Stomach (tissue), 8 donors: ENCODE measurements at regions not wholly inside any gene's neighbourhood (a gene's known extent, or its start where the extent isn't known, plus 50 kb on each side); places are given as distances from the start of the nearest gene placed in this dataset.

Experiments
- DNase-seq, 2 donors: peaks; one replicate each; pipeline versions ENCODE4 v3.0.0 to v3.0.0-alpha.2; 2013 to 2019
- H3K27ac ChIP-seq, 5 donors: fragments of 200-600 bp in 4 of 5; sonication (generic) in 4 of 5; one replicate each; pipeline ENCODE4 v1.5.1; 2013 to 2019; ENCODE audit warnings: mild to moderate bottlenecking in 1 of 5, moderate library complexity in 1 of 5
- H3K27me3 ChIP-seq, 3 donors: fragments of 200-600 bp; sonication (generic); one replicate each; pipeline ENCODE4 v1.5.1; 2017 to 2019; ENCODE audit warnings: mixed run types in 1 of 3
- H3K36me3 ChIP-seq, 4 donors: fragments of 200-600 bp; sonication (generic); 1 replicate in 3 of 4; 2 replicates in 1 of 4; pipeline ENCODE4 v1.5.1; 2016 to 2019
- H3K4me1 ChIP-seq, 4 donors: fragments of 200-600 bp; sonication (generic); one replicate each; pipeline ENCODE4 v1.5.1; 2016 to 2019
- H3K4me3 ChIP-seq, 4 donors: fragments of 200-600 bp; sonication (generic) in 3 of 4; one replicate each; pipeline ENCODE4 v1.5.1; 2016 to 2019; ENCODE audit warnings: mild to moderate bottlenecking in 1 of 4
- H3K9me3 ChIP-seq, 4 donors: fragments of 200-600 bp; sonication (generic); one replicate each; pipeline ENCODE4 v1.5.1; 2016 to 2019
- CTCF ChIP-seq, 7 experiments: fragments of 450-650 bp in 4 of 7; fragments of 200-600 bp in 3 of 7; sonication (generic) in 3 of 7; IDR thresholded peaks; one replicate each; pipeline ENCODE4 v1.5.1; 2016 to 2019; ENCODE audit warnings: antibody characterized with exemption in 7 of 7, control low read depth in 2 of 7, mild to moderate bottlenecking in 1 of 7
- EP300 ChIP-seq: sonication (generic); formaldehyde crosslinking; IDR thresholded peaks from one replicate; pipeline ENCODE4 v1.6.1; 2017; ENCODE audit warnings: antibody characterized with exemption
- POLR2A ChIP-seq, 4 donors: fragments of 450-650 bp; IDR thresholded peaks; one replicate each; pipeline ENCODE4 v1.6.1; 2016; ENCODE audit warnings: antibody characterized with exemption in 4 of 4, control low read depth in 2 of 4, mild to moderate bottlenecking in 1 of 4, moderate library complexity in 1 of 4
- POLR2AphosphoS5 ChIP-seq, 3 donors: sonication (generic); formaldehyde crosslinking; IDR thresholded peaks; one replicate each; pipeline ENCODE4 v1.6.1; 2016; ENCODE audit warnings: antibody characterized with exemption in 3 of 3
- WGBS, 5 donors: extraction: QIAGEN DNeasy Blood & Tissue Kit in 3 of 5; methylation state at CpG; one replicate each; pipeline versions ENCODE4 v1.1.5 to v1.1.7; 2013 to 2018; 5-methylcytosine and 5-hydroxymethylcytosine counted together
- intact Hi-C: fragments of 100-400 bp; cut with DNase I; formaldehyde crosslinking; loops from one replicate; pipeline ENCODE4 v1.15.1; 2023; ENCODE audit warnings: low total_unique reads
- donor health status: healthy with polysubstance abuse.
- donor health status: Bipolar disorder and iron deficiency.
- donor health status: healthy.

GRCh38 chr14:87542288-87542687 lies 450.7 kb downstream of the GALC start:
- WGBS, 5 donors, result 36 to 47% (median 37%) methylated on average over 5 of the region's 5 CpGs
- no peak overlapping the region for H3K27ac ChIP-seq
- H3K9me3 ChIP-seq, result peaks cover 0 to 6% (median 3%) of the 10 kb centered on the region in 4 donors
- H3K4me3 ChIP-seq, result no peak overlapping the region
- no peaks in the 10 kb centered on the region for H3K36me3 ChIP-seq
- DNase-seq, result no peak
- H3K27me3 ChIP-seq, result no peaks in the 10 kb centered on the region
- intact Hi-C loops, result no loop called here
- TF ChIP-seq CTCF (IDR thresholded peaks at IDR 0.05), result no peak
- TF ChIP-seq POLR2AphosphoS5 (IDR thresholded peaks at IDR 0.05), result no peak
- no peak for TF ChIP-seq EP300
- TF ChIP-seq POLR2A (IDR thresholded peaks at IDR 0.05), result no peak
- H3K4me1 ChIP-seq, result no peaks in the 10 kb centered on the region

- H3K4me1 ChIP-seq, result no peaks in the 10 kb centered on the region
- intact Hi-C loops, result no loop called here
- TF ChIP-seq CTCF (IDR thresholded peaks at IDR 0.05) (no peak), EP300 (no peak), POLR2AphosphoS5 (IDR thresholded peaks at IDR 0.05) (no peak), POLR2A (IDR thresholded peaks at IDR 0.05) (no peak)
- no peaks in the 10 kb centered on the region for H3K27me3 ChIP-seq
- no peak overlapping the region for H3K27ac ChIP-seq
- no peak overlapping the region for H3K4me3 ChIP-seq
- H3K36me3 ChIP-seq, result no peaks in the 10 kb centered on the region
- DNase-seq, result no peak
- whole genome bisulfite sequencing, 5 donors, result 41 to 56% (median 54%) methylated on average over 2 of the region's 2 CpGs
- peaks cover 0 to 6% (median 3%) of the 10 kb centered on the region in 4 donors for H3K9me3 ChIP-seq
These were observed 452.6 kb downstream of the GALC start for GRCh38 chr14:87540339-87540738.

- TF ChIP-seq POLR2AphosphoS5 (IDR thresholded peaks at IDR 0.05), result no peak
- H3K9me3 ChIP-seq, result peaks cover 0 to 2% (median 0%) of the 10 kb centered on the region in 4 donors
- intact Hi-C loops, result no loop called here
- no peaks in the 10 kb centered on the region for H3K36me3 ChIP-seq
- no peak for DNase-seq
- 40 to 49% (median 46%) methylated on average over 4 of the region's 4 CpGs for WGBS, 5 donors
- H3K27ac ChIP-seq, result no peak overlapping the region
- H3K4me3 ChIP-seq, result no peak overlapping the region
- no peaks in the 10 kb centered on the region for H3K27me3 ChIP-seq
- no peaks in the 10 kb centered on the region for H3K4me1 ChIP-seq
These were observed 463.9 kb downstream of the GALC start for GRCh38 chr14:87529081-87529480.

GRCh38 chr14:87526731-87527130 lies 466.3 kb downstream of the GALC start:
- Histone ChIP-seq H3K36me3 (no peaks in the 10 kb centered on the region), H3K27me3 (no peaks in the 10 kb centered on the region), H3K9me3 (peaks cover 0 to 2% (median 0%) of the 10 kb centered on the region in 4 donors), H3K4me1 (no peaks in the 10 kb centered on the region), H3K27ac (no peak overlapping the region), H3K4me3 (no peak overlapping the region)
- intact Hi-C loops, result no loop called here
- no peak for DNase-seq
- WGBS, 5 donors, result 74 to 79% (median 76%) methylated on average over 4 of the region's 4 CpGs
- TF ChIP-seq POLR2A (IDR thresholded peaks at IDR 0.05) (no peak), EP300 (no peak), CTCF (IDR thresholded peaks at IDR 0.05) (no peak), POLR2AphosphoS5 (IDR thresholded peaks at IDR 0.05) (no peak)

- no peak for TF ChIP-seq POLR2A (IDR thresholded peaks at IDR 0.05)
- TF ChIP-seq POLR2AphosphoS5 (IDR thresholded peaks at IDR 0.05), result no peak
- WGBS, 5 donors, result 82 to 91% (median 89%) methylated on average over 4 of the region's 4 CpGs
- H3K27me3 ChIP-seq, result no peaks in the 10 kb centered on the region
- no peaks in the 10 kb centered on the region for H3K9me3 ChIP-seq
- H3K27ac ChIP-seq, result no peak overlapping the region
- H3K36me3 ChIP-seq, result no peaks in the 10 kb centered on the region
- intact Hi-C loops, result no loop called here
- no peak for DNase-seq
- no peak overlapping the region for H3K4me3 ChIP-seq
- no peaks in the 10 kb centered on the region for H3K4me1 ChIP-seq
These were observed 469.0 kb downstream of the GALC start for GRCh38 chr14:87524011-87524410.
